HL-60 (cell line): ENCODE measurements at regions not wholly inside any gene's neighbourhood (a gene's known extent, or its start where the extent isn't known, plus 50 kb on each side); places are given as distances from the start of the nearest gene placed in this dataset.

Source experiments
- DNase-seq, 2 experiments: peaks; one replicate each; pipeline ENCODE4 v3.0.0-alpha.2; 2010 to 2020; ENCODE audit warnings: low read depth in 1 of 2, low spot score in 1 of 2
- H3K27ac ChIP-seq: fragments of 250-450 bp; sonication (Bioruptor Pico); replicated peaks from 2 replicates; pipeline ENCODE4 v1.5.1; 2020; ENCODE audit warnings: mild to moderate bottlenecking, moderate library complexity
- H3K27me3 ChIP-seq: fragments of 250-450 bp; sonication (Bioruptor Pico); 2 replicates; pipeline ENCODE4 v1.5.1; 2021; ENCODE audit warnings: mild to moderate bottlenecking, moderate library complexity; ENCODE audit not compliant: insufficient read depth, poor library complexity, severe bottlenecking
- H3K4me3 ChIP-seq: replicated peaks from 2 replicates; pipeline ENCODE4 v1.5.1; 2011; ENCODE audit warnings: mild to moderate bottlenecking, control low read depth, low read length; ENCODE audit not compliant: insufficient read depth
- GABPA ChIP-seq: IDR thresholded peaks from 2 replicates; pipeline ENCODE4 v1.6.1; 2012; ENCODE audit warnings: low read depth
- POLR2AphosphoS5 ChIP-seq: IDR thresholded peaks from 2 replicates; pipeline ENCODE4 v1.6.1; 2012; ENCODE audit warnings: low read depth
- SPI1 ChIP-seq: IDR thresholded peaks from 2 replicates; pipeline ENCODE4 v1.6.1; 2012; ENCODE audit warnings: low read depth, mild to moderate bottlenecking, borderline replicate concordance
- TF ChIP-seq, protein P1 (sequence below): IDR thresholded peaks from 2 replicates; pipeline ENCODE4 v1.6.1; 2012; ENCODE audit warnings: low read depth; ENCODE audit not compliant: insufficient replicate concordance
- TF ChIP-seq, protein P2 (sequence below): IDR thresholded peaks from one replicate; pipeline ENCODE4 v1.5.1; 2011; ENCODE audit warnings: low read length, control low read depth, inconsistent platforms; ENCODE audit not compliant: insufficient read depth

DNA sequence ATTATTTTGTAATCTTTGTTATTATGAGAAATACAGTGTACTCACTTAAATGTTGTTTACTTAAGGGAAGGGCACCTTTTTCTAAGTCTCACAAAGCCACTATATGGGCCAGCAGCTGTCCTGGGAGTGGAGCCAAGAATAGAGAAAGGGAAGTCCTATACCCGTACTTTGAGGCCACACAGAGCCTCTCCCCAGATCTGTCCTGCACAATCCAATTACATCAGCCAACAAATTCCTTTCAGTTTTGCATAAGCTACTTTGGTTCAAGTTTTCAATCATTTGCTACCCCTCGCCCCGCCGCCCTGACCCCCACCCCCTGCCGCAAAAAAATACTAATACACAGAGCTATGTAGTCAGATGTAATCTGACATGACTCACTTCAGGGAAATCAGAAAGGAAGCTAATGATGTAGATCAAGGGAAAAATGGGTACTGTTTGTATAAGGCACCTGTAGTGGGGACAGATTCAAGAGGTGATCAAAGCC, 297.4 kb upstream of the NEBL start:
- Histone ChIP-seq H3K27ac (no peak overlapping the region), H3K4me3 (no peak overlapping the region), H3K27me3 (no peaks in the 10 kb centered on the region)
- TF ChIP-seq SPI1 (peak; percentile 47; the same call in 1 of the 2 replicates), GABPA (no peak), POLR2AphosphoS5 (no peak)
- TF ChIP-seq, protein P1, sequence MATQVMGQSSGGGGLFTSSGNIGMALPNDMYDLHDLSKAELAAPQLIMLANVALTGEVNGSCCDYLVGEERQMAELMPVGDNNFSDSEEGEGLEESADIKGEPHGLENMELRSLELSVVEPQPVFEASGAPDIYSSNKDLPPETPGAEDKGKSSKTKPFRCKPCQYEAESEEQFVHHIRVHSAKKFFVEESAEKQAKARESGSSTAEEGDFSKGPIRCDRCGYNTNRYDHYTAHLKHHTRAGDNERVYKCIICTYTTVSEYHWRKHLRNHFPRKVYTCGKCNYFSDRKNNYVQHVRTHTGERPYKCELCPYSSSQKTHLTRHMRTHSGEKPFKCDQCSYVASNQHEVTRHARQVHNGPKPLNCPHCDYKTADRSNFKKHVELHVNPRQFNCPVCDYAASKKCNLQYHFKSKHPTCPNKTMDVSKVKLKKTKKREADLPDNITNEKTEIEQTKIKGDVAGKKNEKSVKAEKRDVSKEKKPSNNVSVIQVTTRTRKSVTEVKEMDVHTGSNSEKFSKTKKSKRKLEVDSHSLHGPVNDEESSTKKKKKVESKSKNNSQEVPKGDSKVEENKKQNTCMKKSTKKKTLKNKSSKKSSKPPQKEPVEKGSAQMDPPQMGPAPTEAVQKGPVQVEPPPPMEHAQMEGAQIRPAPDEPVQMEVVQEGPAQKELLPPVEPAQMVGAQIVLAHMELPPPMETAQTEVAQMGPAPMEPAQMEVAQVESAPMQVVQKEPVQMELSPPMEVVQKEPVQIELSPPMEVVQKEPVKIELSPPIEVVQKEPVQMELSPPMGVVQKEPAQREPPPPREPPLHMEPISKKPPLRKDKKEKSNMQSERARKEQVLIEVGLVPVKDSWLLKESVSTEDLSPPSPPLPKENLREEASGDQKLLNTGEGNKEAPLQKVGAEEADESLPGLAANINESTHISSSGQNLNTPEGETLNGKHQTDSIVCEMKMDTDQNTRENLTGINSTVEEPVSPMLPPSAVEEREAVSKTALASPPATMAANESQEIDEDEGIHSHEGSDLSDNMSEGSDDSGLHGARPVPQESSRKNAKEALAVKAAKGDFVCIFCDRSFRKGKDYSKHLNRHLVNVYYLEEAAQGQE, result no peak
- DNase-seq, result peak in 1 of 2 experiments; percentile 62

DNA sequence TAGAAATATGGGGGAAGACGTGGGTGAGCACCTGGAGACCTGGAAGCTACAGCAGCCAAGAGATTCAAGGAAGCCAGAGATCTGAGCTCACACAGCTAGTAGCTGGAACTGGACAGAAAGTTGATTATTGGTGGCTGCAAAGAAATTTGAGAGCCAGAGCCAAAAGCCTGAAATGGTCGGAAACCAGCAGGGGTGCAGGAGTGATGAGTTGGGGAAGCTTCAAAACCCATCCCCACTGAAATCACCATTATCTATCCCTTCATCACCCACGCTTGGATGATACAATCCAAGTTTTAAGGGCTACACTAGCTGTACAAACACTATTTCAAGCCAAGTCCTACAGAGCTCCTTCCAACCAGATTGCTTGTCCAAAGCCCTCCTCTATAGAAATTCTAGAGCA, 296.1 kb upstream of the NEBL start:
- Histone ChIP-seq H3K4me3 (no peak overlapping the region), H3K27me3 (no peaks in the 10 kb centered on the region), H3K27ac (no peak overlapping the region)
- DNase-seq, result no peak
- TF ChIP-seq, protein P1, result no peak
- TF ChIP-seq POLR2AphosphoS5 (no peak), GABPA (no peak), SPI1 (no peak)
- TF ChIP-seq, protein P2, sequence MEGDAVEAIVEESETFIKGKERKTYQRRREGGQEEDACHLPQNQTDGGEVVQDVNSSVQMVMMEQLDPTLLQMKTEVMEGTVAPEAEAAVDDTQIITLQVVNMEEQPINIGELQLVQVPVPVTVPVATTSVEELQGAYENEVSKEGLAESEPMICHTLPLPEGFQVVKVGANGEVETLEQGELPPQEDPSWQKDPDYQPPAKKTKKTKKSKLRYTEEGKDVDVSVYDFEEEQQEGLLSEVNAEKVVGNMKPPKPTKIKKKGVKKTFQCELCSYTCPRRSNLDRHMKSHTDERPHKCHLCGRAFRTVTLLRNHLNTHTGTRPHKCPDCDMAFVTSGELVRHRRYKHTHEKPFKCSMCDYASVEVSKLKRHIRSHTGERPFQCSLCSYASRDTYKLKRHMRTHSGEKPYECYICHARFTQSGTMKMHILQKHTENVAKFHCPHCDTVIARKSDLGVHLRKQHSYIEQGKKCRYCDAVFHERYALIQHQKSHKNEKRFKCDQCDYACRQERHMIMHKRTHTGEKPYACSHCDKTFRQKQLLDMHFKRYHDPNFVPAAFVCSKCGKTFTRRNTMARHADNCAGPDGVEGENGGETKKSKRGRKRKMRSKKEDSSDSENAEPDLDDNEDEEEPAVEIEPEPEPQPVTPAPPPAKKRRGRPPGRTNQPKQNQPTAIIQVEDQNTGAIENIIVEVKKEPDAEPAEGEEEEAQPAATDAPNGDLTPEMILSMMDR, result no peak

DNA sequence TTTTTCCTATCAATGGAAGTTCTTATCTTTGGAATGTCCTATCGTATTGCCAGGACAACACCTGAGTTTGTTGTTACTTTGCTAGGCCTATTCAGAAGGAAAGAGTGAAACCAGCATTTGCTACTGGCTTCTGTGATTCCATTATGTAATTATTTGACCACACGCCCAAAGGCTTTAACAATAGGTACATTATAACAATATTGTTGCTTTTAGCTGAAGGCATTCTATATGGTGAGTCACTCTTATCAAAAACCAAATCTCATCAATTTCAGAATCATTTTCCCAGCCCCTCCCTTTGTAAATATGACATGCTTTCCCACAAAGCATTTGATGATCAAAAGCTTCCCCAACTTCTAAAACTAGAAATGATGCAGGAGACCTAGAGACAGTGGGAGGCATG, 294.4 kb upstream of the NEBL start:
- DNase-seq, result no peak
- Histone ChIP-seq H3K27ac (no peak overlapping the region), H3K4me3 (no peak overlapping the region), H3K27me3 (no peaks in the 10 kb centered on the region)
- TF ChIP-seq, protein P1, result no peak
- TF ChIP-seq GABPA (no peak), SPI1 (no peak), POLR2AphosphoS5 (no peak)
- TF ChIP-seq, protein P2, result no peak
